PFSK-1 (cell line): ENCODE measurements at regions not wholly inside any gene's neighbourhood (a gene's known extent, or its start where the extent isn't known, plus 50 kb on each side); places are given as distances from the start of the nearest gene placed in this dataset.

Experiments used
- FOXP2 ChIP-seq: optimal IDR thresholded peaks from 2 replicates; pipeline ENCODE3; 2011; ENCODE audit warnings: borderline replicate concordance, control low read depth, inconsistent platforms; ENCODE audit not compliant: insufficient read depth; ENCODE audit errors: extremely low read length, extremely low read depth
- POLR2AphosphoS5 ChIP-seq: IDR thresholded peaks from 2 replicates; pipeline ENCODE4 v1.6.1; 2012; ENCODE audit warnings: low read depth, mild to moderate bottlenecking, control low read depth, low read length, moderate library complexity
- REST ChIP-seq, 2 experiments: IDR thresholded peaks; 2 replicates each; pipeline versions ENCODE4 v1.6.1 to v1.8.0; 2011 to 2012; ENCODE audit warnings: low read depth in 2 of 2, low read length in 2 of 2, control low read depth in 1 of 2, inconsistent platforms in 1 of 2, mild to moderate bottlenecking in 1 of 2, moderate library complexity in 1 of 2; ENCODE audit not compliant: insufficient read depth in 1 of 2
- SIN3A ChIP-seq: IDR thresholded peaks from 2 replicates; pipeline ENCODE4 v1.6.1; 2012; ENCODE audit warnings: mild to moderate bottlenecking, low read length, moderate library complexity, borderline replicate concordance; ENCODE audit not compliant: insufficient read depth
- TAF1 ChIP-seq: IDR thresholded peaks from 2 replicates; pipeline ENCODE4 v1.6.1; 2012; ENCODE audit warnings: low read length, control low read depth, borderline replicate concordance; ENCODE audit not compliant: insufficient read depth

DNA sequence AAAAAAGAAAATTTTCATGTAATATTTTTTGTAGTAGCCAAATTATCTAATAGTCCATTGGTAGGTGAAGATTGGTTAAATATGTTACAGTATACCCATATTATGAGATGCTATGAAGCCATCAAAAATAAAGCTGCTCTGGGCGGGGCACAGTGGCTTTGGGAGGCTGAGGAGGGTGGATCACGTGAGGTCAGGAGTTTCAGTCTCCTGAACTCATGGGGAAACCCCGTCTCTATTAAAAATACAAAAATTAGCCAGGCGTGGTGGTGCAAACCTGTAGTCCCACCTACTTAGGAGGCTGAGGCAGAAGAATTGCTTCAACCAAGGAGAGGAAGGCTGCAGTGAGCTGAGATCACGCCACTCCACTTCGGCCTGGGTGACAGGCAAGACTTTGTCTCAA is 360.5 kb downstream of the KIF16B start:
- no peak for TF ChIP-seq POLR2AphosphoS5
- no peak for TF ChIP-seq FOXP2
- no peak for TF ChIP-seq SIN3A
- TF ChIP-seq TAF1: no peak

GRCh38 chr20:16209951-16210361 is 363.3 kb downstream of the KIF16B start:
- no peak for TF ChIP-seq TAF1
- TF ChIP-seq SIN3A: no peak
- no peak for TF ChIP-seq REST (IDR thresholded peaks at IDR 0.05; ENCODE audit: insufficient read depth in 1 of 2, low read depth in 2 of 2, low read length in 2 of 2)
- no peak for TF ChIP-seq POLR2AphosphoS5
- TF ChIP-seq FOXP2: no peak

DNA sequence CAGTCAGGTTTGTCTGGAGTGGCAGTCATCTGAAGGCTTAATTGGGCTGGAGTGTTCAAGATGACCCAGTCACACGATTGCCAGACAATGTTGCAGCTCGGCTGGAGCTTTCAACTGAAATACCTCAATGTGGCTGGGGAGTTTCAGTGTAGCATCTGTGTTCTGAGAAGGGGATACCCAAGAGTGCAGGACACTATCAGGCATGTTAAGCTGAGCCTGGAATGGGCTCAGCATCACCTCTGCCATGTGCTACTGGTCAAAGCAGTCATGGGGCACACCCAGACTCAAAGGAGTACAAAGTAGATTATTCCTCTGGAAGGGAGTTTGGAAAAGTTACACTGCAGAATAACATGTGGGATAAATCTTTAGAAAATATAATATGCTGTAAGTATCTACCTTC is 363.9 kb downstream of the KIF16B start:
- TF ChIP-seq SIN3A: no peak
- no peak for TF ChIP-seq TAF1
- TF ChIP-seq REST (IDR thresholded peaks at IDR 0.05; ENCODE audit: insufficient read depth in 1 of 2, low read depth in 2 of 2, low read length in 2 of 2): no peak
- no peak for TF ChIP-seq POLR2AphosphoS5
- no peak for TF ChIP-seq FOXP2

DNA sequence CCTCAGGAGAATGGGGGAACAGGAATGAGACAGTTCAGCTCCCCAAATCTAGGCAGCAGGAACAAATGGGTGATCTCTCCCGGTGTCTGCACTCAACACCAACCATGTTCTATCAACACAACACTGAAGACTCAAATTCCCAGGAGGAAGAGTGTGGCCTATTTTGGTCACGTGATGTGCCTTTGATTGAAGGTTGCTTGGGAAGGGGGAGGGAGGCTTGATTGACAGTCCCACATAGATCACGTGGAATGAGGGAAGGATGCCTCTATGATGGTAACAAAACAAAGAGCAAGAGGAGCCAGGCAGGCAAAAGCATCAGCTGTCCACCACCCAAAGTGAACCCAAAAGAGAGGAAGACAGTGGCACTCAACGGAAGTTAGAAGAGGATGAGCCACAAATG is 364.8 kb downstream of the KIF16B start:
- TF ChIP-seq TAF1 (no peak), REST (IDR thresholded peaks at IDR 0.05; ENCODE audit: insufficient read depth in 1 of 2, low read depth in 2 of 2, low read length in 2 of 2) (no peak), POLR2AphosphoS5 (no peak), SIN3A (no peak), FOXP2 (no peak)

DNA sequence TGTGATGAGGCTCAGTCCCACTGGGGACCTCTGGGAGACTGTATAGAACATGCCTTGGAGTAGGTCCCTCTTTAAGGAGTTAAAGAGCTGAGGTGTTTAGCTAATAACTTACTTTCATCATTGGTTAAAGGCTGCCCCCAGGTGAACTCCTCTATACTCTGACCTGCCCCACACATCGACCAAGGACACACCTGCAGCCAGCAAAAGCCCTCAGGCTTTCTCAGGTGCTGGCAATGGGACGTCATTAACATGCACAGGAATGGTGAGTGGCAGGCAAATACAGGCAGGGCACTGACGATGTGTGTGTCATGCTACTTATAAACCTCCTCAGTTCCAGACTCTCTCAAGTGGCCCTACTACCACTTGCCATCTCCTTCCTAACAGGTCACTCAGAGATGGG is 366.4 kb downstream of the KIF16B start:
- no peak for TF ChIP-seq REST (IDR thresholded peaks at IDR 0.05; ENCODE audit: insufficient read depth in 1 of 2, low read depth in 2 of 2, low read length in 2 of 2)
- TF ChIP-seq SIN3A: no peak
- TF ChIP-seq POLR2AphosphoS5: no peak
- no peak for TF ChIP-seq FOXP2
- TF ChIP-seq TAF1: no peak
